ENCODE measurements at regions not wholly inside any gene's neighbourhood (a gene's known extent, or its start where the extent isn't known, plus 50 kb on each side); places are given as distances from the start of the nearest gene placed in this dataset.
A peak's percentile ranks its signal among the peaks of the same experiment; 100 is the strongest.

GRCh38 chrX:150238632-150239382 lies 124.3 kb upstream of the MAMLD1 start:
- no peaks in the 10 kb centered on the region for H3K36me3 ChIP-seq (replicated peaks in 1 of 2; ENCODE audit: control insufficient read depth in 1 of 2, insufficient read depth in 2 of 2, low read length in 2 of 2)
- POLR2A ChIA-PET, result no interaction called here
- peaks cover 15% of the 10 kb centered on the region for H3K4me1 ChIP-seq (ENCODE audit: insufficient read depth, low read length)
- no peak overlapping the region for H2AFZ ChIP-seq (ENCODE audit: low read length)
- ATAC-seq, result peak; percentile 75
- no peaks in the 10 kb centered on the region for H4K20me1 ChIP-seq (ENCODE audit: insufficient read depth, low read length)
- peak; percentile 10 for DNase-seq (ENCODE audit: low spot score)
- H3K4me2 ChIP-seq (ENCODE audit: low read depth, low read length), result peak overlapping the region; percentile 18; the same call in 1 of the 2 replicates
- no peaks in the 10 kb centered on the region for H3K9me3 ChIP-seq (ENCODE audit: low read length)
- BruUV-seq (replicated peaks), result no TSS peak
- intact Hi-C loops (cut with micrococcal nuclease; ENCODE audit: unreplicated experiment), result no loop called here
- H3K27me3 ChIP-seq (ENCODE audit: control insufficient read depth in 1 of 2, insufficient read depth in 2 of 2, low read length in 2 of 2), result no peaks in the 10 kb centered on the region
- in situ Hi-C loops (cut with HindIII; ENCODE audit: extremely low pct_ligation_motif_present, low pct_unique_long_range_greater_than_20kb), result no loop called here
- CTCF ChIA-PET (ENCODE audit: low intra/inter-chr PET ratio, low total read pairs), result no interaction called here
- H3K9ac ChIP-seq (ENCODE audit: insufficient read depth, low read depth, low read length), result no peak overlapping the region
- no peaks in the 10 kb centered on the region for H3K79me2 ChIP-seq (ENCODE audit: insufficient read depth, low read length)
- TF ChIP-seq SOX5 (CRISPR knock-in tag; IDR thresholded peaks at IDR 0.05; ENCODE audit: borderline replicate concordance) (0 out of 2 replicates have a peak, but pooled peaks have one; percentile 12), ZNF136 (CRISPR knock-in tag; IDR thresholded peaks at IDR 0.05; ENCODE audit: low read depth) (no peak), ARID2 (CRISPR knock-in tag; IDR thresholded peaks at IDR 0.05; ENCODE audit: borderline replicate concordance) (no peak), SOX6 (IDR thresholded peaks at IDR 0.05) (no peak), SOX6 (CRISPR knock-in tag; IDR thresholded peaks at IDR 0.05) (peak; percentile 74), ZNF383 (CRISPR knock-in tag; IDR thresholded peaks at IDR 0.05; ENCODE audit: borderline replicate concordance) (no peak), MNT (IDR thresholded peaks at IDR 0.05) (peak; percentile 32; the same call in 1 of the 2 replicates), CBX5 (CRISPR knock-in tag; IDR thresholded peaks at IDR 0.05; ENCODE audit: borderline replicate concordance) (no peak), SOX13 (IDR thresholded peaks at IDR 0.05) (no peak), SOX13 (CRISPR knock-in tag; conservative IDR thresholded peaks at IDR 0.05 in 1 of 2, IDR thresholded peaks at IDR 0.05 in 1 of 2) (peak in 1 of 2 experiments; percentile 76; a peak in 2 of 4 replicates), ZNF263 (CRISPR knock-in tag; IDR thresholded peaks at IDR 0.05) (no peak), ZNF367 (CRISPR knock-in tag; IDR thresholded peaks at IDR 0.05; ENCODE audit: borderline replicate concordance) (no peak)
- FAIRE-seq, result no peak
- WGBS (ENCODE audit: low lambda C conversion rate), result 3% methylated on average over 4 of the region's 6 CpGs
- no peak overlapping the region; a peak in 1 of 6 replicates for H3K4me3 ChIP-seq (replicated peaks in 1 of 3; ENCODE audit: insufficient read depth in 1 of 3, low read depth in 2 of 3, low read length in 3 of 3)
- H3K27ac ChIP-seq (ENCODE audit: extremely low read length, insufficient read depth, low read length), result no peak overlapping the region

Measured in HepG2 (cell line).